Activated CD4-positive, alpha-beta memory T cell treated with anti-CD3 and anti-CD28 coated beads, Interleukin-2, amount 10 ng/mL, durations not matched to agents 7 days and 5 days (primary cell): ENCODE measurements at regions not wholly inside any gene's neighbourhood (a gene's known extent, or its start where the extent isn't known, plus 50 kb on each side); places are given as distances from the start of the nearest gene placed in this dataset.

Source experiments
- CTCF ChIA-PET: fragments of 350-600 bp; sonication (Branson Sonifier 250); formaldehyde crosslinking; loops from one replicate; lab custom pipeline; 2021; ENCODE audit warnings: antibody characterized with exemption, inconsistent platforms; lab: Charles Lee
- POLR2A ChIA-PET: fragments of 350-600 bp; sonication (Branson Sonifier 250); formaldehyde crosslinking; loops from one replicate; lab custom pipeline; 2021; ENCODE audit warnings: antibody characterized with exemption; lab: Charles Lee
- DNase-seq: peaks from one replicate; pipeline ENCODE4 v3.0.0-alpha.2; 2020
- H3K27ac Mint-ChIP-seq: one replicate; pipeline ENCODE4 v1.8.0; 2021; ENCODE audit warnings: mild to moderate bottlenecking, mixed read lengths
- H3K27me3 Mint-ChIP-seq: one replicate; pipeline ENCODE4 v1.8.0; 2021; ENCODE audit warnings: mixed read lengths
- H3K36me3 Mint-ChIP-seq: one replicate; pipeline ENCODE4 v1.8.0; 2021; ENCODE audit warnings: low read depth, mixed read lengths
- H3K4me1 Mint-ChIP-seq: one replicate; pipeline ENCODE4 v1.8.0; 2021; ENCODE audit warnings: mixed read lengths
- H3K4me3 Mint-ChIP-seq: one replicate; pipeline ENCODE4 v1.8.0; 2021; ENCODE audit warnings: mild to moderate bottlenecking, mixed read lengths
- H3K9me3 Mint-ChIP-seq: one replicate; pipeline ENCODE4 v1.8.0; 2021; ENCODE audit warnings: mixed read lengths

DNA sequence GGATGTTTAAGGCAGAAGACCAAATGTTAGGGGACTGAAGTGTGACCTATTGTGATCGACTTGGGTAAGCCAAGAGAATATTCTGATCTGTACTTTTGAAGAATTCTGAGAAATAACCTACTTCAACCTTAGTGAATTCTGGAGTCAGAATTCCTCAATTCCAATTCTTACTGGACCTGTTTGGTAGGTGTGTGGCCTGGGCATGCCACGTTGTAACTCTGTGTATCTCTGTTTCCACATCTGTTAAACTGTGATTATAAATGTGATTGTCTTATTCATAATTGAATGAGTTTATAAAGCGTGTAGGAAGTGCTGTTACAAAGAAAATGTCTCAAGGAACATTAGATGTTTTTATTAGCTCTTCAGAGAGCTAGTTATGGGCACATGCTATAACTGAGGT, 64.5 kb downstream of the TUSC1 start:
- Mint-ChIP-seq H3K4me1 (no peaks in the 10 kb centered on the region), H3K27me3 (no peaks in the 10 kb centered on the region), H3K27ac (no peak overlapping the region), H3K36me3 (no peaks in the 10 kb centered on the region), H3K9me3 (no peaks in the 10 kb centered on the region), H3K4me3 (no peak overlapping the region)
- CTCF ChIA-PET = no interaction called here
- DNase-seq = no peak
- POLR2A ChIA-PET = no interaction called here

DNA sequence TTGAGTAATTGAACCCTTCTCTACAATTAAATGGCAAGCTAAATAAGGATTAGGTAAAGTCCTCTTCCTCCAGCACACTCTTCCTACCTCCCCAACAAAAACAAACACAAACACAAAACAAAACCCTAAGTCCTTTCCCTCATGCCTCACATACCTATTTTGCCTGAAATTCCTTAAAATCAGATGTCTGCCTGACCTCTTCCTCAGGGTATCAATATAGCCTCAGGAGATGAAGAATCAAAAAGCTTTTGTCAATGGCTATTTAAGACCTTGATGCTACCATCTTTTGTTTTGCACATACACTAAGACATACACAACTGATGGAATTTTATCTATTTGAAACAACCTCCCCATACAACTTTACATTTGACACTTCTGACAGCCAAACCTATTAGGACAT, 75.1 kb downstream of the TUSC1 start:
- no peak overlapping the region for H3K4me3 Mint-ChIP-seq
- H3K9me3 Mint-ChIP-seq = no peaks in the 10 kb centered on the region
- H3K4me1 Mint-ChIP-seq = no peaks in the 10 kb centered on the region
- no peak overlapping the region for H3K27ac Mint-ChIP-seq
- H3K27me3 Mint-ChIP-seq = no peaks in the 10 kb centered on the region
- CTCF ChIA-PET = no interaction called here
- POLR2A ChIA-PET = no interaction called here
- no peak for DNase-seq
- H3K36me3 Mint-ChIP-seq = no peaks in the 10 kb centered on the region

DNA sequence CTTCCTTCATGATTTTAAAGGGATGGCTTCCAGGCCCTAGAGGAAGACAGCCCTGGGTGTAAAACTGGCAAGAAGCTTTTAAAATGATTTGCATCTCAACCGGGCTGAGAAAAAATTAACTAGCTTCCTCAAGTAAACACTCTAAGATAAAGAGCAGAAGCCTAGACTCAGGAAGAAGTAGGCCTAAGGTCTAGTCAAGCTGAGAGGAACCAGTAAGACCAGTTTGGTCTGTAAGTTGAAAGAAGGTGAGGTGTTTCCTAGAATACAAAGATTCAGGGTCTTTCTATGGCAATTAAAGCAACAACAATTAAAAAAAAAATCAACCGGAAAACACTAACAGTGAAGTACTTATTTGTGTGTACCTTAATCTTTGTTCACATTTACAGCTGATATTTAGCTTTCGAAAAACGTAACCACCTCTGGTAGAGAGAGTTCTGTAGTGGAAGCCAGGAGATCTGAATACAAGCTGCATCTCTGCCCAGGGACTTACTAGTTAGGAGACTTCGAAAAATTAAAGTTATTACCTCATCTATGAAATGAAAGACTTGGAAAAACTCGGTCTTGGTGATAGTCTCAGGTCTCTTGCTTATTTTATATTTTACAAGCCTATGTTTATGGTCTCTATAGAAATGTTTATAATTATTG, 75.7 kb downstream of the TUSC1 start:
- CTCF ChIA-PET = no interaction called here
- no peak overlapping the region for H3K27ac Mint-ChIP-seq
- H3K4me1 Mint-ChIP-seq = no peaks in the 10 kb centered on the region
- POLR2A ChIA-PET = no interaction called here
- no peaks in the 10 kb centered on the region for H3K27me3 Mint-ChIP-seq
- no peaks in the 10 kb centered on the region for H3K9me3 Mint-ChIP-seq
- H3K36me3 Mint-ChIP-seq = no peaks in the 10 kb centered on the region
- DNase-seq = no peak
- no peak overlapping the region for H3K4me3 Mint-ChIP-seq

DNA sequence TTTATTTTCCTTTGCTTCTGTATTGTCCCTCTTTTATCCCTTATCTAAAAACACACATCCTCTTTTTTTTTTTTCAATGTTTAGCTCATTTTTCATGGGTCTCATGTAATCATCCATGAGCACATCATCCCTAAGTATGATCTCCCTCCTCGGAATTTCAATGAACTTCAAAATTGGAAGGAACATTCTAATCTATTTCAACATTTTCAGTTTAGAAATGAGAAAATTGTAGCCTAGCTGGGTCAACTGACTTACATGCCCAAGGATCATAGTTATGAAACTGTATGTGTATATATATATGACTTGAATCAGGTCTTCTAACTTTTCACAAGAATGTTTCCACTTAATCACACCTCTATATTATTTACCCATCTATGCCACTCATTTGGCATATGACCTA, 77.7 kb downstream of the TUSC1 start:
- Mint-ChIP-seq H3K27ac (no peak overlapping the region), H3K9me3 (no peaks in the 10 kb centered on the region), H3K4me1 (no peaks in the 10 kb centered on the region), H3K4me3 (no peak overlapping the region), H3K27me3 (no peaks in the 10 kb centered on the region), H3K36me3 (no peaks in the 10 kb centered on the region)
- no peak for DNase-seq
- ChIA-PET POLR2A (no interaction called here), CTCF (no interaction called here)

DNA sequence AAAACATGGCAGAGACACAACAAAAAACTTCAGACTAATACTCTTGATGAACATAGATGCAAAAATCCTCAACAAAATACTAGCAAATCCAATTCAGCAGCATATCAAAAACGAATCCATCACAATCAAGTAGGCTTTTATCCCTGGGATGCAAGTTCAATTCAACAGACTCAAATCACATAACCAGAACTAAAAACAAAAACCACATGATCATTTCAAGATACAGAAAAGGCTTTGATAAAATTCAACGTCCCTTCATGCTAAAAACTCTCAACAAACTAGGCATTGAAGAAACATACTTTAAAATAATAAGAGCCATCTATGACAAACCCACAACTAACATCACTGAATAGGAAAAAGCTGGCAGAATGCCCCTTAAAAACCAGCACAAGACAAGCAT, 93.6 kb downstream of the TUSC1 start:
- POLR2A ChIA-PET = no interaction called here
- no peak overlapping the region for H3K27ac Mint-ChIP-seq
- DNase-seq = no peak

DNA sequence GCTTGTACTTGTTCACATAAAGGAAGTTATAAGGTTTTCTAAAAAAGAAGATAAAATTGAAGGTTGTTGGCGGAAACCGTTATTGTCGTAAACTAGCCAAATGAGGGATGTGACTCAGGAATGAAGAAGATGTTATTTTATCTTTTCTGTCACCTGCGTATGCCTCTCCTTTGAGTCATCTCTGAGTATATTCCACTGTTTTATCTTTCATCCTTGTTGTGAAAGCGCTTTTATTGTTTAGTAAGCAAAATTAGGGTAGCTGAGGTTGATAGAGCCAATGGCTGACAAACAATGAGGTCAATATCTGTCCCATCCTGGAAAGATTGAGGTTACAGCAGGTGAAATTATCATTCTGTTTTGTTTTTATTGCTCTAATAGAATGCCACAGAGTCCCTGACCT, 105.0 kb downstream of the TUSC1 start:
- H3K36me3 Mint-ChIP-seq = no peaks in the 10 kb centered on the region
- H3K9me3 Mint-ChIP-seq = peaks cover 5% of the 10 kb centered on the region
- H3K4me3 Mint-ChIP-seq = no peak overlapping the region
- CTCF ChIA-PET = no interaction called here
- H3K4me1 Mint-ChIP-seq = no peaks in the 10 kb centered on the region
- POLR2A ChIA-PET = no interaction called here
- no peak overlapping the region for H3K27ac Mint-ChIP-seq
- no peaks in the 10 kb centered on the region for H3K27me3 Mint-ChIP-seq
- DNase-seq = no peak

More for the DNA sequence above, 93.6 kb downstream of the TUSC1 start:
- H3K9me3 Mint-ChIP-seq = peaks cover 15% of the 10 kb centered on the region
- H3K4me1 Mint-ChIP-seq = no peaks in the 10 kb centered on the region
- H3K36me3 Mint-ChIP-seq = no peaks in the 10 kb centered on the region
- H3K27me3 Mint-ChIP-seq = no peaks in the 10 kb centered on the region
- no peak overlapping the region for H3K4me3 Mint-ChIP-seq
- CTCF ChIA-PET = no interaction called here

DNA sequence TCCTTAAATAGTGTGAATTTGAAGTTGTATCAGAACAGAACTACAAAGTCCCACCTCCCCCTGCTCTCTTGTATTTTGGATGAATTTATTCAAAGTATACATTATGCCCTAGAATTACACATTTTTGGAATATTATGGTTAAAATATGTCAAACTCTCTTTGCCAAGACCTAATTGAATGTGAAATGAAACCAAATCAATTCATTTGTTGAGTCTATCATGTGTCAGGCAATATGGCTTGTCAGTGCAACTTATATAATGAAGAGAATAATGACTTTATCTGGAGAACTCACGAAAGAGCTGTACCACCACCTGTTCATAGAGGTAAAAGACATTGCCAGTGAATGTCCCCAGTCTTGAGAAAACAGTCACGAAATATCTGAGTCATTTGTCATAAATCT, 106.8 kb downstream of the TUSC1 start:
- Mint-ChIP-seq H3K4me1 (no peaks in the 10 kb centered on the region), H3K27me3 (no peaks in the 10 kb centered on the region), H3K9me3 (peaks cover 4% of the 10 kb centered on the region), H3K36me3 (no peaks in the 10 kb centered on the region), H3K4me3 (no peak overlapping the region), H3K27ac (no peak overlapping the region)
- POLR2A ChIA-PET = no interaction called here
- CTCF ChIA-PET = no interaction called here
- DNase-seq = no peak

DNA sequence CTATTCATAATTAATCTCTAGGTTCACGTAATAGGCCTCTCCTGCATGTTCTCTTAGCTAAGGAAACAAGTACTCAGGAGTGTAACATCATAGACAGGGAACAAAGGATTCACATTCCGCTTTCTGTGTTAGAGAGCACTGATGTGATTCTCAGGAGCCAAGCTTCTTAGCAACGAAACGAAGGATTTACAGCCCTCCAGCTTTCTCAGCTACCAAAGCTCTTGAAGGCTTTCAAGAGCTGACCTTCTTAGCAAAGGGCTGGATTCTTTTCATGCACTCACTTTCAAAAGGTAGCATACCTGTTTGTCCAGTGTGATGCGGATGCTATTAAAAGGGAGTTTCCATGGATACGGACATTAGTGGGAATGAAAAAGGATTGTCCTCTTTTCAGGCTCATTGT, 107.4 kb downstream of the TUSC1 start:
- Mint-ChIP-seq H3K36me3 (no peaks in the 10 kb centered on the region), H3K27ac (no peak overlapping the region), H3K4me3 (no peak overlapping the region), H3K27me3 (no peaks in the 10 kb centered on the region), H3K4me1 (no peaks in the 10 kb centered on the region), H3K9me3 (peaks cover 2% of the 10 kb centered on the region)
- ChIA-PET CTCF (no interaction called here), POLR2A (no interaction called here)
- no peak for DNase-seq

DNA sequence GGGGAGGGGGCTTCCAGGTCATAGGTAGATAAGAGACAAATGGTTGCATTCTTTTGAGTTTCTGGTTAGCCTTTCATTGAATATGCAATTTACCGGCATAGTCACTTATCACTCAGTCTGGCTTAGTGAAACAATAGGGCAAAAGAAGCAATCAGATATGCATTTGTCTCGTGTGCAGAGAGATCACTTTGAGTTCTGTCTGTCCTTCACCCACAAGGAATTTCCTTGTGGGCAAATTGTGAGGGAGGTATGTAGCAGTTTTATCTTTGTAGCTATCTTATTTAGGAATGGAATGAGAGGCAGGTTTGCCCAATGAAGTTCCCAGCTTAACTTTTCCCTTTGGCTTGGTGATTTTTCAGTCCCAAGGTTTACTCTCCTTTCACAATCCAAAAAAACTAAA, 116.1 kb downstream of the TUSC1 start:
- H3K9me3 Mint-ChIP-seq = peaks cover 9% of the 10 kb centered on the region
- ChIA-PET CTCF (no interaction called here), POLR2A (no interaction called here)
- no peaks in the 10 kb centered on the region for H3K36me3 Mint-ChIP-seq
- H3K27me3 Mint-ChIP-seq = no peaks in the 10 kb centered on the region
- no peaks in the 10 kb centered on the region for H3K4me1 Mint-ChIP-seq
- no peak overlapping the region for H3K27ac Mint-ChIP-seq
- H3K4me3 Mint-ChIP-seq = no peak overlapping the region
- DNase-seq = no peak

DNA sequence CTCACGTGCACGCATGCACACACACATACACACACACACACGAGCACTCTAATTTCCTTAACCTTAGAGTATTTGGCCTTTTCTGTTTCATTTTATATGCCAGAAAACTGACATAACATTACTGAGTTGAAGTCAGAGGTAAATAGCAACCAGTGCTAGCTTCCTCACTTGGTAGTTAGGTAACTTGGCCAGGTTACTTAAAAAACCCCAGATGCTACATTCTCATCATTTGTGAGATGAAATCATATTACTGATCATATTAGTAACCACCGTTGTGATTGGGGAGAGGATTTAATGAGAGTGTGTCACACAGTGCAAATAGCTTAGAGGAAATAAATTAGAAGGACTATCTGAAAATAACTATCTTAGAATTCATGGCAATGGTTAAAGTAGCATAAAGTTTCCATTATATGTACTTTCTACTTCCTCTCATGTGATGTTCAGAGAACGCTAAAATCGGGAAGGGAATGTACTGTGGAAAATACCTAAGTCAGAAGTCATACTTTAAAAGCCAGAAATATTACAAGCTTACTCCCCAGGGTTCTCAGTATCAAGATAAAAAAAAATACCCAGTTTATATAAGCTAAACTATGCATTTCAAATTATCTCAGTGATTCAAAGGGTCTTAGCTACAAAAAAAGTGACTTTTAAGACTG, 120.5 kb downstream of the TUSC1 start:
- H3K27me3 Mint-ChIP-seq = no peaks in the 10 kb centered on the region
- H3K4me1 Mint-ChIP-seq = no peaks in the 10 kb centered on the region
- ChIA-PET CTCF (no interaction called here), POLR2A (interaction anchor here (0.6 kb wide), 1 partner anchor 17 kb away, joined by 3 read pairs; no protein-coding TSS in a partner anchor)
- H3K27ac Mint-ChIP-seq = no peak overlapping the region
- no peak overlapping the region for H3K4me3 Mint-ChIP-seq
- no peak for DNase-seq
- no peaks in the 10 kb centered on the region for H3K36me3 Mint-ChIP-seq
- H3K9me3 Mint-ChIP-seq = peaks cover 8% of the 10 kb centered on the region

DNA sequence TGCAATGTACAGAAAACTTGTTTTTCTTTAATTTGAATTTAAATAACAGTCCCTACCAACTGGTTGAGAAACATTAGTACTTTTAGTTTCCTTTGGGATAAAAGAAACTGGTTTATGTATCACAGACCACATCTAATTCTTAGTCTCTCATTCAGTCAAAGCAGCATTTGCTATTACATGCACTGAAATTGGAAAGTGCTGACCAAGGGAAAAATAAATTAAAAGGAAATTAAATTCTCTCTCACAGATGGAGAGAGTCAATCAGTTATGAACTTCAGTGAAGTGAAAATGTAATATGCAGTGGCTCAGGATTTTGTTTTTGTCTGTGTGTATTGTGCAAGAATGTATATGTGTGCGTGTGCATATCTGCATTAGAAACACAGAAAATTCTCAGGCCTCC, 121.7 kb downstream of the TUSC1 start:
- no peak for DNase-seq
- ChIA-PET CTCF (no interaction called here), POLR2A (no interaction called here)
- Mint-ChIP-seq H3K9me3 (peaks cover 13% of the 10 kb centered on the region), H3K36me3 (no peaks in the 10 kb centered on the region), H3K27me3 (no peaks in the 10 kb centered on the region), H3K4me3 (no peak overlapping the region), H3K27ac (no peak overlapping the region), H3K4me1 (no peaks in the 10 kb centered on the region)

DNA sequence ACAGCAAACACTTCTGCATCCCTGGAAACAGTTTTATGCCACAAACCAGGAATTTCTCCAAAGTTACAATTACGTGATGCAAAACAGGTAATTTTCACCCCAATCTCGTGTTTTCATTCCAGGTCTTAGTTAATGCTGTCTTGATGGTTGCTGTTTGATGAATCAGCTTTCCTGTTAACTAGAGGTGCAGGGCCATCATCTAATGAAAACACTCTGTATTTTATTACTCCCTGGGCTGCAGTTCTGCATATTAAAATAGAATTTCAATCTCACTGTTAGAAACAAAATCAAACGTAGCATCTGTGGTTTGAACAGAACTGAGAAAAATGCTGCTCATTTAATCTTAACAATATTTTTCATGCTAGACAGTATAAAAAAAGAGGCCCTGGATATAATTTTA, 129.4 kb downstream of the TUSC1 start:
- Mint-ChIP-seq H3K9me3 (peaks cover 18% of the 10 kb centered on the region), H3K36me3 (no peaks in the 10 kb centered on the region), H3K27ac (no peak overlapping the region), H3K4me1 (no peaks in the 10 kb centered on the region), H3K27me3 (no peaks in the 10 kb centered on the region), H3K4me3 (no peak overlapping the region)
- ChIA-PET POLR2A (no interaction called here), CTCF (no interaction called here)
- no peak for DNase-seq

DNA sequence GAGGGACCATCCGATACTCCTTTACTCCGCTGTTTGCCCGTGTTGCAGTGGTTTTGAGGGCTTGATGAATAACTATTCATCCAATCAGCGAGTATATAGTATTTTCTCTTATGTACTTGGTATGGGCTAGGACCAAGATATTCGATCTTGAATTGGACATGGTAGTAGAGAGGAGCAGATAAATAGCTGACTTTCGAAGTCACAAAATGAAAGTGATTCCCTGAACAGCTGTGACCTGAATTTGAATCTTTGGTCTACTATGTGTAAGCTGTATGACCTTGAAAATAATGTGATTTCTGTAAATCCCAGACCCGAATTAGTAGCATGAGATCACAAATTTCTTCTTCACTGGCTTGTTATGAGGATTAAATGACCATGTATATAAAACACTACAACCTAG, 134.4 kb downstream of the TUSC1 start:
- Mint-ChIP-seq H3K4me3 (no peak overlapping the region), H3K27me3 (no peaks in the 10 kb centered on the region), H3K27ac (no peak overlapping the region), H3K9me3 (peaks cover 15% of the 10 kb centered on the region), H3K36me3 (no peaks in the 10 kb centered on the region), H3K4me1 (no peaks in the 10 kb centered on the region)
- DNase-seq = no peak
- CTCF ChIA-PET = no interaction called here
- POLR2A ChIA-PET = no interaction called here

DNA sequence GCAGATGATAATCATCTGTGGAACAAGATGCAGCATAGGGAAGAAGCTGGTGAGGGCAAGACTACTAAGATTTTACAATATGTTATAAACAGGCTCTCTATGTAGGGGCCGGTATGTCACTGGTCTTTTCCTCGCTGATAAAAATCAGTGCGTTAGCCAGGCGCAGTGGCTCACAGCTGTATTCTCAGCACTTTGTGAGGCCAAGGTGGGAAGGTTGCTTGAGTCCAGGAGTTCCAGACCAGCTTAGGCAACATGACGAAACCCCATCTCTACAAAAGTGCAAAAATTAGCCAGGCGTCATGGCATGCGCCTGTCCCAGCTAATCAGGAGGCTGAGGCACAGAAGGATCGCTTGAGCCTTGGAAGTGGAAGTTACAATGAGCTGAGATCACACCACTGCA, 135.9 kb downstream of the TUSC1 start:
- no peaks in the 10 kb centered on the region for H3K4me1 Mint-ChIP-seq
- H3K4me3 Mint-ChIP-seq = no peak overlapping the region

More for the DNA sequence above, 135.9 kb downstream of the TUSC1 start:
- no peak for DNase-seq
- ChIA-PET POLR2A (no interaction called here), CTCF (no interaction called here)
- Mint-ChIP-seq H3K27me3 (no peaks in the 10 kb centered on the region), H3K9me3 (peaks cover 14% of the 10 kb centered on the region), H3K27ac (no peak overlapping the region), H3K36me3 (no peaks in the 10 kb centered on the region)
